NCI-H2081 (cell line): ENCODE measurements at regions not wholly inside any gene's neighbourhood (a gene's known extent, or its start where the extent isn't known, plus 50 kb on each side); places are given as distances from the start of the nearest gene placed in this dataset.
"Not testable (repeated sequence)": the region's sequence is repeated elsewhere in the genome, so short reads cannot be mapped to it uniquely, and the experiment has no call there.

Experiments used
- DNase-seq, 2 experiments: peaks; one replicate each; lab custom pipeline; 2025; lab: John Stamatoyannopoulos, UW

GRCh38 chr5:41995193-41995592 is 70.1 kb downstream of the FBXO4 start:
- no peak for DNase-seq

DNA sequence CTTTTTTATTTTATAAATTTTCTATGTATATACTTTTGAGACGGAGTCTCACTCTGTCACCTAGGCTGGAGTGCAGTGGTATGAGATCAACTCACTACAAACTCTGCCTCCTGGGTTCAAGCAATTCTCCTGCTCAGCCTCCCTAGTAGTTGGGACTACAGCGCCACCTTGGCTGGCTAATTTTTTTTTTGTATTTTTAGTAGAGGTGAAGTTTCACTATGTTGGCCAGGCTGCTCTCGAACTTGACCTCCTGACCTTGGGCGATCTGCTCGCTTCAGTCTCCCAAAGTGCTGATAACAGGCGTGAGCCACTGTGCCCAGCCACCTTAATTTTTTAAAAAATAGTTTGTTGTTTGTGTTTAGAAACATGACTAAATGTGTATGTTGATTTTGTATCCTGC is 76.6 kb downstream of the FBXO4 start:
- no peak for DNase-seq

GRCh38 chr5:42003852-42004251 is 78.8 kb downstream of the FBXO4 start:
- DNase-seq, result not testable (repeated sequence)

GRCh38 chr5:42005561-42006153 is 80.6 kb downstream of the FBXO4 start:
- DNase-seq, result no peak

DNA sequence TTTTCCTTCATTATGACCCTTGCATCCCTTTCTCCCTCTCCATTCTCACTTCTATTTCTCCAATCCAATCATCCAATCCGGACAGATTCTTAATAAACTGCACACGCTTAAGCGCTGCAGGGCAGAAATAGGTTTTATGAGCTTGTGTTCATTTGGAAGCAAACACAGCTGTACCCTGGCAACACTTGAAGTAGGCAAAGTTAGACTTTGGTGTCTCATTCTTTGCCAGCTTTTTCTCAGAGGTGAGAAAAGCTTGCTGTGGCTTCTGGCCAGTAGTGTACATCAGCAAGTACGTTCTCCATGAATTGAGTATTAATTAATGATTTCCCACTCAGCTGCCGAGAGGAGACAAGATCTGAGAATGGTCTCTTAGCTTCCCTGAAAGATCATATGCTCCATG is 88.5 kb downstream of the FBXO4 start:
- DNase-seq, result no peak

- no peak for DNase-seq
These were observed 90.2 kb downstream of the FBXO4 start for GRCh38 chr5:42015254-42015653.

- no peak for DNase-seq
These were observed 90.6 kb downstream of the FBXO4 start for GRCh38 chr5:42015681-42016080.

DNA sequence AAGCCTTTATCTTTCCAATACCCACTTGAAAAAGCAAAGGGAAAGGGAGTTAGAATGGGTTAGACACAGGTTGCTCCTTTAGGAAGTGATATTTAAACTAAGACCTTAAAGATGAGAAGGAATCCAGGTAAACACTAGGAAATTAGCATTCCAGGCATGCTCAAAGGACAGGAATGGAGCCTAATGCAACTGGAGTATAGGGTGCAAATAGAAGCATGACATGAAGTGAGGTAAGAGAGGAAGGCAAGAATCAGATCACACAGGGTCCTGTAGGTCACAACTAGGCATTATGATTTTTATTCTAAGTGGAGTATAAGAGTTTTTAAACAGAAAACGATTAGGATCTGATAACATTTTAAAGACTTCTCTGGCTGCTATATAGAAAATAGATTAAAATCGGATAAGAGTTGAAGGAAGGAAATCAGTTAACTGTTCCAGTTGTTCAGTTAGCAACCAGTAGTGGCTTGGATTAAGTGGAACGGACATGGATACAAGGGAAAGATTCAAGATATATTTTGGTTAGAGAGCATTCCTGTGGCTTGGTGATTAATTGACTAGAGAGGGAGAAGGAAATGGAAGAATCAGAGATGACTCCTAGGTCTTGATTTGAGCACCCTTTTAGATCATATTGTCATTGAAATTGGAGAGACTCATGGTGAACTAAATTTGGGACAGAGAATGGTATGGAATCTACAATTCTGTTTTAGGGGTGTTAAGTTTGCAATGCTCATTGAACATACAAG is 95.9 kb downstream of the FBXO4 start:
- no peak for DNase-seq

GRCh38 chr5:42021923-42022322 is 96.8 kb downstream of the FBXO4 start:
- no peak for DNase-seq

DNA sequence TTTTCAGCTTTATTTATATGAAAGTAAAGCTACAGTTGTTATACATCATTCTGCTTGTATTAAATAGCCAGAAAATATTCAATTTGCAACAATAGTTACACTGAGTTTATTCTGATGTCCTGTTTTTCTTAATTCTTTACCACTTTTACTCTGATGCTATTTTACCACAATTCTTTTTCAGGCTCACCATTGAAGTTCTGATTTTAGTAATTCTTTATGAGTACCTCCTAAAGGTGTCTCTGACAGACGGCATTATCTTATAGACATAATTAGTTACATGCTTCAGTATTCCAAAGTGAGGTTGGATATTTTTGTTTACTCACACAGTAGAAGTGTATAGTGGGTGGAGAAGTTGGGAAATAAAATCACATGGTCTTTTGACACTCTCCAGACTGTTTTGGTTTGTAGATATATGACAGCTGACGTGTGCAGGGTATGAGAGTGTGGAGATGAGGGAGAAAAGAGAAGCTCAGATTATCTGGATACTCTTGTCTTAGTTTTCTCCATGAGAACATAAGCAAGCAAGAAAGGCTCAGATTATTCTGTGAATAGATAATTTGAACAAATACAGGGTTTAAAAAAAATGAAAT is 97.4 kb downstream of the FBXO4 start:
- no peak for DNase-seq

GRCh38 chr5:42026446-42026845 is 101.4 kb downstream of the FBXO4 start:
- DNase-seq, result no peak

- DNase-seq, result no peak
These were observed 107.1 kb downstream of the FBXO4 start for GRCh38 chr5:42032137-42032536.

GRCh38 chr5:42035526-42035925 is 110.4 kb downstream of the FBXO4 start:
- no peak for DNase-seq

- no peak for DNase-seq
These were observed 111.3 kb downstream of the FBXO4 start for GRCh38 chr5:42036379-42036778.

DNA sequence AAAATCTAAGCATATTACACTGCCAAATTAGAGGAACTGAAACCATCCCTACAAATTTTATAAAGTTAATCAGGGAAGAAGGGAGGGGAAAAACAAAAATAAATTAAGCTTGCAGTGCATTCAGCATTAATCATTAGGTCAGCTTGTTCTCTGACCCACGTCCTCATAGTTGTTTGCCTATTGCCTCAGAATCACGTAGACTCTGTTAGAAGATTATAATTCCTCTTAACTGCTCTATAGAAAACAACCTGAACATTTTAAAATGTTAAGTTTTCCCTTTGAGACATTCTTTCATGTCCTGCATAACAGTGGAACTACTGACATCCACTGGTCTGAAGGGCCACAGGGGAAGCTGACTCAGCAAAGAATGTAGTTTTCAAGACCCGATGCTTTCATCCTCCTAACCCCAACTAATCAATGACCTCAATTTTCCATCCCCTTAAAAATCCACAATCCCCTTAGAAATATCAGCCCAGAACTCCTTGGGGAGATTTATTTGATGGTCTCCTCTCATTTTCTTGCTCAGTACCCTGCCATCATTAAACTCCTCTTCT is 112.4 kb downstream of the FBXO4 start:
- no peak for DNase-seq

GRCh38 chr5:42043400-42043799 is 118.3 kb downstream of the FBXO4 start:
- DNase-seq, result no peak

- peak; percentile 56 to 71 for DNase-seq
These were observed 132.2 kb downstream of the FBXO4 start for GRCh38 chr5:42057254-42057690.

DNA sequence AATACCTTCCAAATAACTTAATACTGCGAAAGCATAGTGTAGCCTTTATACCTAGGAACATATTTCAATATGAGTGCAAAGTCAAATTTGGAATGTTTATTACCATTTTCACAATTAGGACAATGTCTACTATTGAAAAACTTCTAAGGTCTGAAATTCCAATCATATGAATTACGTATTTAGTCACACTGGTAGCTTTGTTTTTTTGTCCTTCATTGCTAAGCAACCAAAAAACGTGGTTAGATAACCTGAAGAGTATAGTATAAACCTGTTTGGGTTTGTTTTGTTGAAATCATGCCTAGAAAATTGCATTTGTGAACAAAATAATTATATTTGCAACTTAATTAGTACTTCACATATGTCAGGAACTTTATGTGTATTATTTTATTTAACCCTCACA is 134.2 kb downstream of the FBXO4 start:
- no peak for DNase-seq

DNA sequence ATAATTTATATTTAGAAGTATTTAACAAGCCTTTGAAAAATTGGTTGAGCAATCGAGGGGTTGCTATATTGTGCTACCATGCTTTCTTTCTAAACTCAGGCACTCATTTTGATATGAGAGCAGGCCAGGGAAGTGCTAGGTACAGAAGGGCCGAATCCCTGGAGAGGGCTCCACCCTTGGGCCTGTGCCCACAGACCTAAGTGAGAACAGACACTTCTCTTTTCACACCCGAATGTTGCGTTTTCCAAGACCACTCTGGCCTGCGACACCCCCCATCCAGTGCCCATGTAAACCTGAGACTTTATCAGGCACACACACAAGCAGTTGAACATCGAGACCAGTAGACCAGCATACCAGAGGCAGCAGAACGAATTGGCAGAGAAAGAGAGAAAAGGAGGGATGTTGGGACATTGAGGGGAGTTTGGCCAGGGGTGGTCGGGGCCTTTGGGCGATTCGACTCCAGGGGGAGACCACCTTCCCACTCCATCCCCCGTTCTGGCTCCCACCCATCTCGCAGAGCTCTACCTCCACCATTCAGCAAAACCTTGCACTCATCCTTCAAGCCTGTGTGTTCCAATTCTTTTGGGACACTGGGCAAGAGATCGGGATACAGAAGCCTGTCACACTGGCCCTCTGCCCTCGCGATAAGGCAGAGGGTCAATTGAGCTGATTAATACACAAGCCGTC is 134.8 kb downstream of the FBXO4 start:
- no peak for DNase-seq

- DNase-seq, result no peak
These were observed 136.0 kb downstream of the FBXO4 start for GRCh38 chr5:42061121-42061520.

DNA sequence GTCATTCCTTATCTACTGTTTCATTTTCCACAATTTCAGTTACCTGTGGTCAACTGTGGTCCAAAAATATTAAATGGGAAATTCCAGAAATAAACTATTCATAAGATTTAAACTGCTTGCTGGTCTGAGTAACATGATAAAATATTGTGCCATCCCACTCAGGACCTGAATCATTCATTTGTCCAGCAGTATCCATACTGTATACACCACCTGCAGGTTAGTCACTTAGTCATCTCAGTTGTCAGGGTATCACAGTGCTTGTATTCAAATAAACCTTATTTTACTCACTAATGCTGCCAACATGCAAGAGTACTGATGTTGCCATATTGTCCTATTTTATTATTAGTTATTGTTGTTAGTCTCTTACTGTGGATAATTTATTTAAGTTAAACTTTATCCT is 139.7 kb downstream of the FBXO4 start:
- no peak for DNase-seq

DNA sequence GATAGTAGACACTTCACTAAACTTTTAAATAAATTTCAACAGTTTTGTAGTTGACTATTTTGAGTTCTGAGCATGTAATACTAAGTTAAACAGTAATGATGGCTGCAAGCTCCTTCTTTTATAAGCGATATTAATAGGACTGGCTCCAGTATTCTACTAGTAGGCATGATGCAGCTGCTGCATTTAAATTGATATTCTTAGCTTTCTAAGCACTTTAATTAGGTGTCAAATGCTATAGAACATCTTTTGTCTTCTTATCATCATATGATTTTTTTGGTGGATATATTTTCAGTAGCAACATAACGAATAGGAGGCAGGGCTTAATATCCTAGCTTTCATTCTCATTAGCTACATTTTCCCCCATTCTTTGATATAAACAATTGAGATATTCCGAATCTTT is 141.1 kb downstream of the FBXO4 start:
- no peak for DNase-seq

DNA sequence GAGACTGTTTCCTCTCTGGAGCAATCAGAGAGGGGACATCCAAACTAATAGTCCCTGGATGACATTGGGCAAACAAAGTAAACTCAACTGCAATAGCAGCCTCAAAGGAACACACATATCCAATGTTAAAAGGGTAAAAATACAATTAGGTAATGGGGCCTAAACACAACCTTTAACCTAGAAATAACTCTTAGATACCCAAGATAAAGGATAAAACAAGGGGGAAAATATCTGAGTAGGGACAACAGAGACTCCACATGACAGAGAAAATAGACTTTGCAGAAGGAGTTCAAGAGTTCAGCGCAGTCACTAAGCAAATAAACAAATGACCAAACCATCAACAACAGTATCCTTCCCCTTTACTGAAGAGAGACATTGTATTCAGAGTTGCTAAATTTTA is 149.3 kb downstream of the FBXO4 start:
- no peak for DNase-seq
